Urinary bladder (tissue), 3 donors: ENCODE measurements at regions not wholly inside any gene's neighbourhood (a gene's known extent, or its start where the extent isn't known, plus 50 kb on each side); places are given as distances from the start of the nearest gene placed in this dataset.
"Not testable (repeated sequence)": the region's sequence is repeated elsewhere in the genome, so short reads cannot be mapped to it uniquely, and the experiment has no call there.

Source experiments
- DNase-seq: peaks from one replicate; pipeline ENCODE4 v3.0.0-alpha.2; 2015; ENCODE audit errors: extremely low spot score
- H3K27ac ChIP-seq: one replicate; pipeline ENCODE4 v1.5.1; 2013; ENCODE audit warnings: low read depth, mild to moderate bottlenecking, moderate library complexity
- H3K36me3 ChIP-seq: one replicate; pipeline ENCODE4 v1.6.1; 2013; ENCODE audit warnings: mild to moderate bottlenecking, moderate library complexity; ENCODE audit not compliant: insufficient read depth
- H3K4me1 ChIP-seq: one replicate; pipeline ENCODE4 v1.6.1; 2013; ENCODE audit warnings: mild to moderate bottlenecking, moderate library complexity; ENCODE audit not compliant: insufficient read depth
- H3K4me3 ChIP-seq: one replicate; pipeline ENCODE4 v1.5.1; 2013; ENCODE audit warnings: low read depth, low read length
- WGBS: extraction: QIAGEN DNeasy Blood & Tissue Kit; methylation state at CpG from one replicate; pipeline ENCODE4 v1.1.7; 2013; 5-methylcytosine and 5-hydroxymethylcytosine counted together
- donor health status: healthy with polysubstance abuse.
- donor health status: healthy.

- H3K4me3 ChIP-seq: no peak overlapping the region
- H3K4me1 ChIP-seq: no peaks in the 10 kb centered on the region
- no peaks in the 10 kb centered on the region for H3K36me3 ChIP-seq
- 85% methylated on average over 2 of the region's 2 CpGs for WGBS
- no peak for DNase-seq
- H3K27ac ChIP-seq: no peak overlapping the region
Observed at GRCh38 chr13:61107989-61108388, 307.7 kb downstream of the PCDH20 start.

- no peaks in the 10 kb centered on the region for H3K4me1 ChIP-seq
- DNase-seq: no peak
Observed at GRCh38 chr13:61095885-61096284, 319.8 kb downstream of the PCDH20 start.

GRCh38 chr13:61094865-61095264 is 320.8 kb downstream of the PCDH20 start:
- Histone ChIP-seq H3K4me1 (no peaks in the 10 kb centered on the region), H3K36me3 (no peaks in the 10 kb centered on the region), H3K27ac (no peak overlapping the region), H3K4me3 (no peak overlapping the region)
- DNase-seq: no peak

More at GRCh38 chr13:61095885-61096284, 319.8 kb downstream of the PCDH20 start:
- Histone ChIP-seq H3K4me3 (no peak overlapping the region), H3K27ac (no peak overlapping the region), H3K36me3 (no peaks in the 10 kb centered on the region)

GRCh38 chr13:61089894-61090293 is 325.8 kb downstream of the PCDH20 start:
- not testable (repeated sequence) for DNase-seq
- 65% methylated on average over 8 of the region's 8 CpGs for WGBS

GRCh38 chr13:61086087-61086486 is 329.6 kb downstream of the PCDH20 start:
- no peaks in the 10 kb centered on the region for H3K4me1 ChIP-seq
- 94% methylated on average over 1 of the region's 1 CpG for WGBS
- H3K27ac ChIP-seq: no peak overlapping the region
- no peak overlapping the region for H3K4me3 ChIP-seq
- no peak for DNase-seq
- no peaks in the 10 kb centered on the region for H3K36me3 ChIP-seq

More at GRCh38 chr13:61089894-61090293, 325.8 kb downstream of the PCDH20 start:
- not testable (repeated sequence) for H3K4me1 ChIP-seq, H3K4me3 ChIP-seq, H3K27ac ChIP-seq, H3K36me3 ChIP-seq

GRCh38 chr13:61084988-61085387 is 330.7 kb downstream of the PCDH20 start:
- no peaks in the 10 kb centered on the region for H3K4me1 ChIP-seq
- H3K27ac ChIP-seq: no peak overlapping the region
- DNase-seq: no peak
- H3K36me3 ChIP-seq: no peaks in the 10 kb centered on the region
- no peak overlapping the region for H3K4me3 ChIP-seq

- H3K4me3 ChIP-seq: no peak overlapping the region
- DNase-seq: no peak
- H3K4me1 ChIP-seq: no peaks in the 10 kb centered on the region
- 78% methylated on average over 4 of the region's 4 CpGs for WGBS
- H3K36me3 ChIP-seq: no peaks in the 10 kb centered on the region
- no peak overlapping the region for H3K27ac ChIP-seq
Observed at GRCh38 chr13:61078976-61079770, 336.5 kb downstream of the PCDH20 start.

GRCh38 chr13:61052175-61052574 is 363.5 kb downstream of the PCDH20 start:
- WGBS: 64% methylated on average over 1 of the region's 1 CpG

GRCh38 chr13:61045251-61045650 is 370.4 kb downstream of the PCDH20 start:
- no peak overlapping the region for H3K4me3 ChIP-seq
- H3K36me3 ChIP-seq: no peaks in the 10 kb centered on the region
- H3K4me1 ChIP-seq: no peaks in the 10 kb centered on the region
- H3K27ac ChIP-seq: no peak overlapping the region
- WGBS: 37% methylated on average over 2 of the region's 2 CpGs
- no peak for DNase-seq

More at GRCh38 chr13:61052175-61052574, 363.5 kb downstream of the PCDH20 start:
- no peak for DNase-seq
- Histone ChIP-seq H3K4me1 (no peaks in the 10 kb centered on the region), H3K36me3 (no peaks in the 10 kb centered on the region), H3K27ac (no peak overlapping the region), H3K4me3 (no peak overlapping the region)

GRCh38 chr13:61040181-61040580 is 375.5 kb downstream of the PCDH20 start:
- no peak for DNase-seq
- 75% methylated on average over 2 of the region's 2 CpGs for WGBS
- Histone ChIP-seq H3K4me1 (no peaks in the 10 kb centered on the region), H3K4me3 (no peak overlapping the region), H3K36me3 (no peaks in the 10 kb centered on the region), H3K27ac (no peak overlapping the region)

- Histone ChIP-seq H3K36me3 (no peaks in the 10 kb centered on the region), H3K4me1 (no peaks in the 10 kb centered on the region), H3K27ac (no peak overlapping the region), H3K4me3 (no peak overlapping the region)
- no peak for DNase-seq
- WGBS: 93% methylated on average over 4 of the region's 4 CpGs
Observed at GRCh38 chr13:61039302-61039701, 376.3 kb downstream of the PCDH20 start.

GRCh38 chr13:61036715-61037114 is 378.9 kb downstream of the PCDH20 start:
- 52% methylated on average over 6 of the region's 6 CpGs for WGBS
- no peak overlapping the region for H3K4me3 ChIP-seq

GRCh38 chr13:61030445-61030844 is 385.2 kb downstream of the PCDH20 start:
- DNase-seq: no peak
- no peak overlapping the region for H3K4me3 ChIP-seq
- no peaks in the 10 kb centered on the region for H3K36me3 ChIP-seq
- H3K27ac ChIP-seq: no peak overlapping the region
- no peaks in the 10 kb centered on the region for H3K4me1 ChIP-seq

More at GRCh38 chr13:61036715-61037114, 378.9 kb downstream of the PCDH20 start:
- H3K27ac ChIP-seq: no peak overlapping the region
- H3K4me1 ChIP-seq: no peaks in the 10 kb centered on the region
- no peaks in the 10 kb centered on the region for H3K36me3 ChIP-seq
- DNase-seq: no peak

GRCh38 chr13:61029064-61029463 is 386.6 kb downstream of the PCDH20 start:
- H3K4me1 ChIP-seq: no peaks in the 10 kb centered on the region
- WGBS: 63% methylated on average over 2 of the region's 2 CpGs
- H3K4me3 ChIP-seq: no peak overlapping the region
- H3K27ac ChIP-seq: no peak overlapping the region
- DNase-seq: no peak
- H3K36me3 ChIP-seq: no peaks in the 10 kb centered on the region

- H3K4me3 ChIP-seq: no peak overlapping the region
- H3K36me3 ChIP-seq: no peaks in the 10 kb centered on the region
- no peaks in the 10 kb centered on the region for H3K4me1 ChIP-seq
- no peak for DNase-seq
- H3K27ac ChIP-seq: no peak overlapping the region
Observed at GRCh38 chr13:61024046-61024445, 391.6 kb downstream of the PCDH20 start.
